GM19463 (cell line): ENCODE measurements at regions not wholly inside any gene's neighbourhood (a gene's known extent, or its start where the extent isn't known, plus 50 kb on each side); places are given as distances from the start of the nearest gene placed in this dataset.

Source experiments
- ATAC-seq: cut with Tn5 transposase; IDR thresholded peaks from one replicate; pipeline ENCODE4 v1.9.1; 2021; ENCODE audit warnings: mild to moderate bottlenecking, moderate library complexity; ENCODE audit not compliant: unreplicated experiment

DNA sequence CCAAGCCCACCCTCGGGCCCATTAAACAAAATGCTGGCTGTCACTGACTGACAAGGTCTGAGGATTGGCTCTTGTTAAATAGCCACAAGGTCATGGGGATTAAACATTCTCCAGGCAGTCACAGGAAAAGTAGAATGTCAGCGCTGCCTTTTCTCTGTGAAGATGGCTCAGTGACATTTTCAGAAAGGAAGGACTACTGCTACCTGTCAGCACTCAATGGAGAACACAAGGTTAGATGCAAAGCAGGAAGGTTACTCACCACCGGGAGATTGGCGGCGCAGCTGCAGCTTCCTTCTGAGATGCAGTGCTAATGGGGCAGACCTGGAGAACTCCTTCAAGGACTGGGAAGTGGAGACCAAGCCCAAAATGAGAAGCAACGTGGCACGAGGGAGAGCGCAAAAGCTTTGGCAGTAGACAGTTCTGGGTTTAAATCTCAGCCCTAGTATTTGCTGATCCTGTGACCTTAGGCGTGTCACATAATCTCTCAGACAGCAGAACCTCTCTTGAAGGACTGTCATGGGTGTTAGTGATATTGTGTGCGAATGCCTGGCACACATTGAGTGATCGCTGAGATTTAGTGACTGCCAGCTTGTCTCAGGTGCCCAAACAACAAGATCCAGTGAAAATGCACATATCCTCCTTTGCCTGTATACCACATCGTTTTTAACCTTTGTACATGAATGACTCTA, 213.1 kb upstream of the BOD1L1 start:
- ATAC-seq: no peak

- ATAC-seq: no peak
These were observed 217.2 kb upstream of the BOD1L1 start for GRCh38 chr4:13844740-13845139.

DNA sequence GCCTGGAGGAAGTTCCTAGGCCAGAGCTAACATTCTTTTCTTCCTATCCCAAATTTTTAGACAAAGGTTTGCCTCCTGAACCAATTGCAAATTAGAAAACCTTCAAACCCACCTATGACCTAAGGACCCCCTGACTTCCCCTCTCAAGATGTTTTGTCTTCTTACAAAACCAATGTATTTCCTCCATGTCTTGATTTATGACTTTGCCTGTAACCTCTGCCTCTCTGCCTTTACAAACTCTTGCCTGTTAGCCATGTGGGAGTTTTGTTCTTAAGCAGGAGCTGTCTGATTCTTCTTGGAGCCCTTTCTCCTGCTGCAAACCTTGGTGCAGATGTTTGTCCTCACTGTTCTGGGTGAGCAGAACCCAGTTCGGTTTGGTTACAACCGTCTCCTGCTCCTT, 222.3 kb upstream of the BOD1L1 start:
- no peak for ATAC-seq

DNA sequence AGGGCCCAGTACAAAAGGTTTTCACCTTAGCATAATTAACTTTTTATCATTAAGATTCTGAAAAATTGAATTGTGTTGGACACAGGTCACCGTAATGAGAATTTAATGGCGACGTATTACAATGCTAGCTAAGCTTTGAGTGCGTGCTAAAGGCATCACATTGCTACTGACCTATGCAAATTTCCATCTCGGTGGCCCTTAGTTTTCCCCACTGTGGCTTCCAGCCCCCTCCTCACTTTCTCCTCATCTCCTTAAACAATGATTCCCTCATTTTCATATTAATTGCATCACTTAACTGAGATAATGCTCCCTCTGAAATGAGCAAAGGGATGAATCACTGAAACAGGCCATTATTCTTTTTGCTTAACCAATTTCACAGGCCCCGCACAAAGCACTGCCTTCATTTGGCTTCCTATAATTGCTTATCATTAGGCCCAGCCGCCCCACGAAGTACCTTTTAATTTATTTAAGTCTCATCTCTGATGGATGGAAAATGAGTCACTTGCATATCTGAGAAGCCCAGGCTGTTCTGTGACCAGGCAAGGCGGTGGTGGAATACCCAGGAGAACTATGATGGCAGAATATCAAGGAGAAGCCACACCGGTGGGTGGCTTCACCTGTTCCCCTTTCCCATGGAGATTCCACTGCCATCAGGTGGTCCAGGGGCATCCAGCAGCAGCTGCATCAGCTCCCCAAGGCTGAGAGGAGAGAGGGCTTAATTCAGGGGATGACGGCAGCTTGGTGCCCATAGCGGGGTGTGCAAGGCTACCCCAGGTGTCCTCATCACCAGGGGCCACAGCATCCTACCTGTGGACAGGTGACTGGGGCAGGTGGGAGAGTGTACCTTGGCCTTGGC, 223.8 kb upstream of the BOD1L1 start:
- ATAC-seq: no peak

DNA sequence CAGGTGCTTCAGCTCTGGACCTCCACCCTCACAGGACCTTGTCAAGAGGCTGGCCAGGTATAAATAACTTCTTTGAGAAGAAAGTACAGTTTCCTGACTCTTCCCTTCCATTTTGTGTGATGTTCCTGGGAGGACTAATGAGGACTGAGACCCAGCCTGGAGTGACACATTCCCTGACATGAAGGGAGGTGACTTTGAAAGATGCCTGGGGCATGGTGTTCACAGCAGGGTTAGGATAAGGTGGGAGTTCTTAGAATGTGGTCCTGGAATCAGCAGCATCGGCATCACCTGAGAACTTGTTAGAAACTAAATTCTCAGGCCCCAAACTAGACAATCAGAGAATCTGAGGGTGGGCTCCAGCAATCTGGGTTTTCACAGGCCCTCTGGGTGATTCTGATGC, 224.9 kb upstream of the BOD1L1 start:
- no peak for ATAC-seq

- no peak for ATAC-seq
These were observed 228.9 kb upstream of the BOD1L1 start for GRCh38 chr4:13856387-13856786.

GRCh38 chr4:13857397-13857796, 229.9 kb upstream of the BOD1L1 start:
- ATAC-seq: no peak

- ATAC-seq: no peak
These were observed 230.3 kb upstream of the BOD1L1 start for GRCh38 chr4:13857800-13858199.

DNA sequence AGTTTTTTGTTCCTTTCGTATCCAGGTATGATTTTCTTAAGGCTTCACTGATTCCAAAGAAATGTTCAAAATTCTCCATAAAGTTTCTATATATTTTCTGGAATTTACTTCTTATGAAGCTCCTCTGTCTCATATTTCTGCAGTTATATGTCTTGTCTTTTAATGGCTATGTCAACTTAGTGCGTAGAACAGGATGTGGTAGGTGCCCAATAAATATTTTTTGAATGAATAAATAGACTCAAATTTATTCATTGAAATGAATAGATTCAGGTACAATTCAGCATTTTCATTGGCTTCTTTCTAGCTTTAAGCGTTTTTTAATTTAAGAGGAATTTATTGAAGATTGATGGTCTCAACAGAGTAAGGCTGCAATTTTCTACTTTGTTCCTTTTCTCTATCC, 231.9 kb upstream of the BOD1L1 start:
- ATAC-seq: no peak

- ATAC-seq: no peak
These were observed 232.6 kb upstream of the BOD1L1 start for GRCh38 chr4:13860126-13860525.

- ATAC-seq: no peak
These were observed 238.5 kb upstream of the BOD1L1 start for GRCh38 chr4:13865871-13866669.

DNA sequence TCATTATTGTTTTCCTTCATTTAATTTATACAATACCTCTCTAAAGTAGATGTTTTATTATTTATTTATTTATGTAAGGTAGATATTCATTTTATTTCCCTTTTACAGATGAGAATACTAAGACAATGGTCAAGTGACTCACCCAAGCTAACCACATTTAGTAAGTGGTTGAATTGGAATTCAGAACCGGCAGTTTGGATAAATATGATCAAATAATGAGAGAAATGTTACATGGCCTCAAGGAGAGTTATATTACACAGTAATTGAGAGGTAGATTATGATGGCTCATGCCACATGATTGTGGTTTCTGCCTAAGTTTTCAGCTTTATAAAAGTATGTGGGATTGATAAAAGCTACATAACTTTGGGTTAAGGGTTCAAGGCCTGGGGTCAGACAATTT, 239.4 kb upstream of the BOD1L1 start:
- no peak for ATAC-seq

GRCh38 chr4:13872155-13872554, 244.6 kb upstream of the BOD1L1 start:
- no peak for ATAC-seq

GRCh38 chr4:13872955-13873354, 245.4 kb upstream of the BOD1L1 start:
- no peak for ATAC-seq

GRCh38 chr4:13875181-13875580, 247.7 kb upstream of the BOD1L1 start:
- no peak for ATAC-seq

DNA sequence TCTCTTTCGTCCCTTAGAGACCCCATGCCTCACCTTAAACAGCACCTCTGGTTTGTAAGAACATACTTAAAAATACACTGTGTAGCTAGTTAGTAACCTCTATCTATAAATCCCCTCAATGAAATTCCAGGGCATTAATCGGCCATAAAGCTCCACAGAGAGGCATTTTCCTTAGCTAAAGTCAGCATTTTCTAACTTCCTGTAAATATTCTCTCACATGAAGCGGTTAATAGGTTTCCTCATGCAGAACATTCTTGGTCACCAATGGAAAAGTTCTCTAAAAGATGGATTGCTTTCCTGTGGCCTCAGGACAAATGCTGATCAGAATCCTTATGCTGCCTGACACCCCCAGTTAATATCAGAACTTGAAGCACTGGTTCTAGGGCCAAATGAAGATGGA, 248.6 kb upstream of the BOD1L1 start:
- ATAC-seq: no peak

DNA sequence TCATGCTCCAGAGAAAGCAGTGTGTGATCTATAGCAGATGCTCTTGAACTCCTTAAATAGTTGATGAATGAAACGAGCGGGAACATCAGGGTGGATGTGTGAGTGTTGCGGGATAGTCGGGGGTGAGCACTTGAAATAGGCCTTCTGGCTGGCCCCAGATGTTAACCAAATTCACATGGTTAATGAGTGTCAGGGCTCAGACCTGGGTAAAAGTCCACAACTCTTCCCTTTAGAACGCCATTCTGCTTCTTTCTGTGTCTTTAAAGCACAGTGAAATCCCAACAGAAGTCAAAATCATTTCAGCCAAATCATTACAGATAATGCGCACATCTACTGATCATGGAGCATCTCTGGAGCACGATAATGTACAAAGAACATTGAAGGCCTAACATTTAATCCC, 249.4 kb upstream of the BOD1L1 start:
- no peak for ATAC-seq

DNA sequence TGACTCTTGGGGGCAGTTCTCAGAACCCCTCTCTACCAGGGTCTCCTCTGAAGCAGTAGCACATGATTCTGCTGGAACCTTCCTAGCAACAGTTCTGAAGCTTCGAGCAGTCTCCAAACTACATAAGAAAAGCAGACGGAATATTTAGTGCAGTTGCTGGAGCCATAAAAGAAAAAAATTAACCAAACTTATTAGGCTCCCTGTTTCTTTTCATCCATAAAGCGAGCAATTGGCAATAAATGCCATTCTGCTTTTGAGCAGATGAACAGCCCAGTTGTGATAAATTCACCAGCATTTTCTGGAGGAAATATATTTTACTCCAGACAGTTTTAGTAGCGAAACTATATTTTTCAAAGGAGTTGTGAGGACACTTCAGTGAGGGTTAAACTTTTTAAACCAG, 250.1 kb upstream of the BOD1L1 start:
- ATAC-seq: no peak

GRCh38 chr4:13881892-13882291, 254.4 kb upstream of the BOD1L1 start:
- ATAC-seq: no peak

DNA sequence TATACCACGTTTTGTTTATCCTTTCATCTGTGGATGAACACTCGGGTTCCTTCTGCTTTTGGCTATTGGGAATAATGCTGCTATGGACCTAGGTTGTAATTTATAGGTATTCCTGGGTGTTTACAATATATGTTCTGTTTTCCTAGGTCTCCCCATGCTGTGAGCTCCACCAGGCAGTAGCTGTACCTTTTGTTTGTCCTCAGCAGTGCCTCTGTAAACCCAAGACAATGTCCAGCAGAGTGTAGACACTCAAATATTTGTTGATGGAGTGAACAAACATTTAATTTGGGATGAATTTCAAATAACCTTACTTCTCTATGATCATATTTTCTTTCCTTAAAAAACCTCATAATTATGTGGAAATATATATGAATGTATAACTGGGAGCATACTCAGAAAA, 259.5 kb upstream of the BOD1L1 start:
- ATAC-seq: no peak

GRCh38 chr4:13888112-13888511, 260.6 kb upstream of the BOD1L1 start:
- ATAC-seq: no peak

DNA sequence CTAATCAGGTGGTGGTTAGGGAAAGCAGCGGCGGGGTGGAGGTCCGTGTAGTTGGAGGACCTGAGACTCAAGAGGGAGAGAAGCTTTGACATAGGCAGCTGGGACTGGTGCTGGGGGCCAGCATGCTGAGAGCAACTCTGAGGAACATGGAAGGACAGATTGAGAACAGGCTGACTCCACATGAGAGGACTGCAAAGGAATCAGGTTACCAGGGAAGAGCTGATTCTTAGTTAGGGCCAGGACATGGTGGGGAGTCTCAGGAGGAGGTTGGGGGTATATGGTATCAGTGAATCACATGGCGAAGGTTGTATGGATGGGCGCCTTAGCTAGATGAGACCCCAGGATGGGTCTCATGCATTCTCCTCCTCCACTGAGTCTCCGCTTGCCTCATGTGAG, 264.0 kb upstream of the BOD1L1 start:
- ATAC-seq: no peak
